GM12892 (cell line): ENCODE measurements at regions not wholly inside any gene's neighbourhood (a gene's known extent, or its start where the extent isn't known, plus 50 kb on each side); places are given as distances from the start of the nearest gene placed in this dataset.

ENCODE experiments used
- POLR2AphosphoS5 ChIP-seq: IDR thresholded peaks from 2 replicates; pipeline ENCODE4 v1.6.1; 2011; ENCODE audit warnings: low read depth, low read length, control low read depth
- TAF1 ChIP-seq: IDR thresholded peaks from 2 replicates; pipeline ENCODE4 v1.6.1; 2011; ENCODE audit warnings: low read depth, mild to moderate bottlenecking, control low read depth, low read length, borderline replicate concordance

DNA sequence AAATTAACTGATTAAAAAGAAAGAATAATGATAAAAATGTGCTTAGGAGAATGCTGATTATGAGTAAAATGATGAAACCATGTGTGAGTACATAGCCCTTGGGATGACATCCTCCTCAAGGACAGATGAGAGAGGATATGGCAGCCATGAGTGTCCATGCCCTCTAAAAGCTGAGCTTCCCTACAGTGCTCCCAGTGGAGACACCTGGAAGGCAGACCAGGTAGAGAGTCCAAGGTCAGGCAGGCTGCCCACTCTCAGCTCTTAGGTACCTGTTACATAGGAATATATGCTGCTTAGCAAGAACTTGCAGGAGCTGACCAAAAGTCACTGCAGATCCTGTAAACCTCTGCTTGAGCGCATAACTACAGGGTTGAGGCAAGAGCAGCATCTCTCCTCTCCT lies 169.7 kb upstream of the TMEM229A start:
- no peak for TF ChIP-seq POLR2AphosphoS5
- no peak for TF ChIP-seq TAF1
